ENCODE measurements at regions not wholly inside any gene's neighbourhood (a gene's known extent, or its start where the extent isn't known, plus 50 kb on each side); places are given as distances from the start of the nearest gene placed in this dataset.

GRCh38 chr5:152901754-152902153 is 496.7 kb upstream of the NMUR2 start:
- TF ChIP-seq POLR2A (IDR thresholded peaks at IDR 0.05; ENCODE audit: low read depth, low read length) (no peak), POLR2AphosphoS2 (IDR thresholded peaks at IDR 0.05; ENCODE audit: low read depth, low read length) (no peak), SMAD1 (IDR thresholded peaks at IDR 0.05; ENCODE audit: low read depth, partially characterized antibody) (no peak), RCOR1 (conservative IDR thresholded peaks at IDR 0.05; ENCODE audit: low read depth, low read length) (no peak), BRCA1 (IDR thresholded peaks at IDR 0.05; ENCODE audit: low read depth, low read length) (no peak), CTCF (IDR thresholded peaks at IDR 0.05 in 2 of 3, conservative IDR thresholded peaks at IDR 0.05 in 1 of 3; ENCODE audit: control insufficient read depth in 2 of 3, extremely low read depth in 1 of 3, insufficient read depth in 1 of 3, low read depth in 3 of 3, low read length in 3 of 3) (no peak), SUPT20H (IDR thresholded peaks at IDR 0.05; ENCODE audit: borderline replicate concordance, control insufficient read depth, low read depth, low read length) (no peak), IRF4 (IDR thresholded peaks at IDR 0.05; ENCODE audit: low read depth, low read length) (no peak)
